ENCODE measurements at regions not wholly inside any gene's neighbourhood (a gene's known extent, or its start where the extent isn't known, plus 50 kb on each side); places are given as distances from the start of the nearest gene placed in this dataset.

DNA sequence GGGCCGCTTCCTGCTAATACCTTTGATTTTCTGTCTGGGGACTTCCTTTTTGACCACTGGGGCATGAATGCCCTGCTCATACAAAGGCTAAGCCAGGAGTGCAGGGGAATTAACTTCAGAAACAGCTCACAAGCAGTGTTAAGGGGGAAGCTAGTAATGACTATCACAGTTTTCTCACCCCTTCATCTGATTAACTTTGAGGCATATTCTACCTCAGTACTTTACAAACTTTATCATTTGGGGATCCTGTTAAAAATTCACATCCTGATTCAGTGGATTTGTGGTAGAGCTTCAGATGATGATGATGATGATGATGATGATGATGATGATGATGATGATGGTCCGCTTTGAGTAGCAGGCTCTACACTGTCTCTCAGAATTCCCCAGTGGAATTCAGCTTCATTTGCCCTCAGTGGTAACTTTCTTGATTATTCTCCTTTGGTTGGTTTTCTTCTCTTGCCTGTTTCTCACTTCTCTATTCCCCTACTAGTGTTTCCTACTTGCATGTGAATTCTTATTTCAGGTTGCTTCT is 78.4 kb upstream of the TMEM170B start:
- TF ChIP-seq, protein P1, sequence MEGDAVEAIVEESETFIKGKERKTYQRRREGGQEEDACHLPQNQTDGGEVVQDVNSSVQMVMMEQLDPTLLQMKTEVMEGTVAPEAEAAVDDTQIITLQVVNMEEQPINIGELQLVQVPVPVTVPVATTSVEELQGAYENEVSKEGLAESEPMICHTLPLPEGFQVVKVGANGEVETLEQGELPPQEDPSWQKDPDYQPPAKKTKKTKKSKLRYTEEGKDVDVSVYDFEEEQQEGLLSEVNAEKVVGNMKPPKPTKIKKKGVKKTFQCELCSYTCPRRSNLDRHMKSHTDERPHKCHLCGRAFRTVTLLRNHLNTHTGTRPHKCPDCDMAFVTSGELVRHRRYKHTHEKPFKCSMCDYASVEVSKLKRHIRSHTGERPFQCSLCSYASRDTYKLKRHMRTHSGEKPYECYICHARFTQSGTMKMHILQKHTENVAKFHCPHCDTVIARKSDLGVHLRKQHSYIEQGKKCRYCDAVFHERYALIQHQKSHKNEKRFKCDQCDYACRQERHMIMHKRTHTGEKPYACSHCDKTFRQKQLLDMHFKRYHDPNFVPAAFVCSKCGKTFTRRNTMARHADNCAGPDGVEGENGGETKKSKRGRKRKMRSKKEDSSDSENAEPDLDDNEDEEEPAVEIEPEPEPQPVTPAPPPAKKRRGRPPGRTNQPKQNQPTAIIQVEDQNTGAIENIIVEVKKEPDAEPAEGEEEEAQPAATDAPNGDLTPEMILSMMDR (IDR thresholded peaks at IDR 0.05) = no peak
- no peak for TF ChIP-seq POLR2AphosphoS5 (IDR thresholded peaks at IDR 0.05)

Data from stomach (tissue), 4 donors.